ENCODE measurements at regions not wholly inside any gene's neighbourhood (a gene's known extent, or its start where the extent isn't known, plus 50 kb on each side); places are given as distances from the start of the nearest gene placed in this dataset.
"Not testable (repeated sequence)": the region's sequence is repeated elsewhere in the genome, so short reads cannot be mapped to it uniquely, and the experiment has no call there.

DNA sequence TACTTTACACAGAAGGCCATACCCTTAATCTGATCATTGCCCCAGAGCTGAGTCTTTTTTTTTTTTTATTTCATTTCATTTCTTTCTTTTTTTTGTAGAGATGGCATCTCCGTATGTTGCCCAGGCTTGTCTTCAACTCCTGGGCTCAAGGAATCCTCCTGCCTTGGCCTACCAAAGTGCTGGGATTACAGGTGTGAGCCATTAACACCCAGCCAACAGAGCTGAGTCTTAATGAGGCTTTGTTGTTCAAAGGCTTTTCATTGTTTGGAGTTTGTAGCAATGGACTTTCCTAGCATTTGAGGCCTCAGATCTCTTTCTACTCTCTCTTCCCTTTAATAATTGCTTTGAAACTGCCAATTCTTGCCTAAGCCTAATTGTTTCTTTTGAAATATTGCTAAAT lies 176.5 kb upstream of the FBN2 start (continued):
- TF ChIP-seq POLR2AphosphoS2 (conservative IDR thresholded peaks at IDR 0.05; ENCODE audit: low read length) (no peak), KDM5A (IDR thresholded peaks at IDR 0.05) (no peak), HDAC2 (IDR thresholded peaks at IDR 0.05) (no peak), SMC3 (IDR thresholded peaks at IDR 0.05) (no peak)
- TF ChIP-seq, protein P1, sequence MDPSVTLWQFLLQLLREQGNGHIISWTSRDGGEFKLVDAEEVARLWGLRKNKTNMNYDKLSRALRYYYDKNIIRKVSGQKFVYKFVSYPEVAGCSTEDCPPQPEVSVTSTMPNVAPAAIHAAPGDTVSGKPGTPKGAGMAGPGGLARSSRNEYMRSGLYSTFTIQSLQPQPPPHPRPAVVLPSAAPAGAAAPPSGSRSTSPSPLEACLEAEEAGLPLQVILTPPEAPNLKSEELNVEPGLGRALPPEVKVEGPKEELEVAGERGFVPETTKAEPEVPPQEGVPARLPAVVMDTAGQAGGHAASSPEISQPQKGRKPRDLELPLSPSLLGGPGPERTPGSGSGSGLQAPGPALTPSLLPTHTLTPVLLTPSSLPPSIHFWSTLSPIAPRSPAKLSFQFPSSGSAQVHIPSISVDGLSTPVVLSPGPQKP (IDR thresholded peaks at IDR 0.05; ENCODE audit: low read depth, low read length) = no peak

DNA sequence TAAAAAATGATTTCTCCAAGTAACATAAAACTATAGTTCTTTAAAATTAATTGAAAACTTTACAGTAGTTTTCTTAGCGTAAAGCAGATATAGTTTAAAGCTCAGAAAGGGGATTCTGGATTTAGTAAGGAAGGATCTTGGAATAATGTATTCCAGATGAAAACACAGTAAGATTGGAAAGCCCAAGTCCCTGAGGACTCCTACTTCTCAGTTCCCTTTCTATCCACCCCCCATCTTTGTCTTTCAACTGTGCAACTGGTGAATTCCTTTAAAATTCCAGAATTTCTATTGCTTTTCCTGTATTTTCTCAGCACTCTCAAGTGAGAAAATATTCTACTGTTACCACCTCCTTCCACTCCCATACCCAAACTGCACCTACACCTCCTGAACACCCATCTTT lies 184.5 kb upstream of the FBN2 start:
- FAIRE-seq (no peak), ATAC-seq (no peak), DNase-seq (ENCODE audit: low read depth in 1 of 2, low spot score in 1 of 2) (no peak)
- ChIA-PET POLR2A (no interaction called here), CTCF (no interaction called here)
- H3K9me3 ChIP-seq = no peaks in the 10 kb centered on the region
- H3K4me1 ChIP-seq = no peaks in the 10 kb centered on the region
- no peak overlapping the region for H3K4me3 ChIP-seq
- no peak overlapping the region for H3K27ac ChIP-seq
- H3K4me2 ChIP-seq = no peak overlapping the region
- WGBS (ENCODE audit: missing lambda C conversion rate) = 57% methylated on average over 1 of the region's 1 CpG
- TF ChIP-seq HOXB13 (CRISPR knock-in tag; IDR thresholded peaks at IDR 0.05; ENCODE audit: low read depth) (no peak), POLR2AphosphoS2 (conservative IDR thresholded peaks at IDR 0.05; ENCODE audit: low read length) (no peak), POLR2A (IDR thresholded peaks at IDR 0.05; ENCODE audit: low read length) (no peak), PHF8 (IDR thresholded peaks at IDR 0.05; ENCODE audit: borderline replicate concordance, low read depth) (no peak), ZNF302 (CRISPR knock-in tag; IDR thresholded peaks at IDR 0.05) (no peak), RFX5 (IDR thresholded peaks at IDR 0.05) (no peak), ZFP36 (IDR thresholded peaks at IDR 0.05; ENCODE audit: borderline replicate concordance, partially characterized antibody) (no peak), SMC3 (IDR thresholded peaks at IDR 0.05) (no peak), BHLHE40 (IDR thresholded peaks at IDR 0.05; ENCODE audit: low read depth, low read length) (no peak), HOXA7 (CRISPR knock-in tag; IDR thresholded peaks at IDR 0.05) (no peak), NFE2L2 (conservative IDR thresholded peaks at IDR 0.05; ENCODE audit: low read length) (no peak), HDAC2 (IDR thresholded peaks at IDR 0.05) (no peak), RCOR1 (IDR thresholded peaks at IDR 0.05; ENCODE audit: low read depth, low read length) (no peak), CHD2 (IDR thresholded peaks at IDR 0.05; ENCODE audit: low read length, partially characterized antibody) (no peak), CHD4 (IDR thresholded peaks at IDR 0.05; ENCODE audit: borderline replicate concordance) (no peak)
- TF ChIP-seq, protein P2, sequence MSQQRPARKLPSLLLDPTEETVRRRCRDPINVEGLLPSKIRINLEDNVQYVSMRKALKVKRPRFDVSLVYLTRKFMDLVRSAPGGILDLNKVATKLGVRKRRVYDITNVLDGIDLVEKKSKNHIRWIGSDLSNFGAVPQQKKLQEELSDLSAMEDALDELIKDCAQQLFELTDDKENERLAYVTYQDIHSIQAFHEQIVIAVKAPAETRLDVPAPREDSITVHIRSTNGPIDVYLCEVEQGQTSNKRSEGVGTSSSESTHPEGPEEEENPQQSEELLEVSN (IDR thresholded peaks at IDR 0.05; ENCODE audit: borderline replicate concordance, low read depth) = no peak
- TF ChIP-seq, protein P1 (IDR thresholded peaks at IDR 0.05; ENCODE audit: low read depth, low read length) = no peak
- TF ChIP-seq, protein P3, sequence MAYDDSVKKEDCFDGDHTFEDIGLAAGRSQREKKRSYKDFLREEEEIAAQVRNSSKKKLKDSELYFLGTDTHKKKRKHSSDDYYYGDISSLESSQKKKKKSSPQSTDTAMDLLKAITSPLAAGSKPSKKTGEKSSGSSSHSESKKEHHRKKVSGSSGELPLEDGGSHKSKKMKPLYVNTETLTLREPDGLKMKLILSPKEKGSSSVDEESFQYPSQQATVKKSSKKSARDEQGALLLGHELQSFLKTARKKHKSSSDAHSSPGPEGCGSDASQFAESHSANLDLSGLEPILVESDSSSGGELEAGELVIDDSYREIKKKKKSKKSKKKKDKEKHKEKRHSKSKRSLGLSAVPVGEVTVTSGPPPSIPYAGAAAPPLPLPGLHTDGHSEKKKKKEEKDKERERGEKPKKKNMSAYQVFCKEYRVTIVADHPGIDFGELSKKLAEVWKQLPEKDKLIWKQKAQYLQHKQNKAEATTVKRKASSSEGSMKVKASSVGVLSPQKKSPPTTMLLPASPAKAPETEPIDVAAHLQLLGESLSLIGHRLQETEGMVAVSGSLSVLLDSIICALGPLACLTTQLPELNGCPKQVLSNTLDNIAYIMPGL (CRISPR knock-in tag; IDR thresholded peaks at IDR 0.05; ENCODE audit: borderline replicate concordance) = no peak
- TF ChIP-seq, protein P4, sequence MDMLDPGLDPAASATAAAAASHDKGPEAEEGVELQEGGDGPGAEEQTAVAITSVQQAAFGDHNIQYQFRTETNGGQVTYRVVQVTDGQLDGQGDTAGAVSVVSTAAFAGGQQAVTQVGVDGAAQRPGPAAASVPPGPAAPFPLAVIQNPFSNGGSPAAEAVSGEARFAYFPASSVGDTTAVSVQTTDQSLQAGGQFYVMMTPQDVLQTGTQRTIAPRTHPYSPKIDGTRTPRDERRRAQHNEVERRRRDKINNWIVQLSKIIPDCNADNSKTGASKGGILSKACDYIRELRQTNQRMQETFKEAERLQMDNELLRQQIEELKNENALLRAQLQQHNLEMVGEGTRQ (IDR thresholded peaks at IDR 0.05) = no peak

DNA sequence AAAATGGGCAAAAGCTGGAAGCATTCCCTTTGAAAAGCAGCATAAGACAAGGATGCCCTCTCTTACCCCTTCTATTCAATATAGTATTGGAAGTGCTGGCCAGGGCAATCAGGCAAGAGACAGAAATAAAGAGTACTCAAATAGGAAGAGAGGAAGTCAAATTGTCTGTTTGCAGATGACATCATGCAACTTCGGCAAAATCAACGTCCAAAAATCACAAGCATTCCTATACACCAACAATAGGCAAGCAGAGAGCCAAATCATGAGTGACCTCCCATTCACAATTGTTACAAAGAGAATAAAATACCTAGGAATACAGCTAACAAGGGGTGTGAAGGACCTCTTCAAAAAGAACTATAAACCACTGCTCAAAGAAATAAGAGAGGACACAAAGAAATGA lies 192.0 kb upstream of the FBN2 start:
- FAIRE-seq; H3K27ac ChIP-seq; ATAC-seq; H3K4me3 ChIP-seq; H3K9me3 ChIP-seq; H3K4me2 ChIP-seq; DNase-seq (ENCODE audit: low read depth in 1 of 2, low spot score in 1 of 2); POLR2A ChIA-PET; CTCF ChIA-PET; H3K4me1 ChIP-seq: not testable (repeated sequence)
- WGBS (ENCODE audit: missing lambda C conversion rate) = 2% methylated on average over 2 of the region's 2 CpGs

DNA sequence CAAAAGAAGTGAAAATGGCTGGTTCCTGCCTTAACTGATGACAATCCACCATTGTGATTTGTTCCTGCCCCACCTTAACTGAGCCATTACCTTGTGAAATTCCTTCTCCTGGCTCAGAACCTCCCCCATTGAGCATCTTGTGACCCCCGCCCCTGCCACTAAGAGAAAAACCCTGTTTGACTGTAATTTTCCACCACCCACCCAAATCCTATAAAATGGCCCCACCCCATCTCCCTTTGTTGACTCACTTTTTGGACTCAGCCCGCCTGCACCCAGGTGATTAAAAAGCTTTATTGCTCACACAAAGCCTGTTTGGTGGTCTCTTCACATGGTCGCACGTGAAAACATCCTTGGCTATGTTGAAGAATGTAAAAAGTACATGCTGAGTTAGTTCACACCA lies 197.6 kb upstream of the FBN2 start:
- H3K4me1 ChIP-seq; CTCF ChIA-PET; ATAC-seq; H3K9me3 ChIP-seq; POLR2A ChIA-PET; H3K27ac ChIP-seq; H3K4me3 ChIP-seq; DNase-seq (ENCODE audit: low read depth in 1 of 2, low spot score in 1 of 2); FAIRE-seq; H3K4me2 ChIP-seq: not testable (repeated sequence)
- WGBS (ENCODE audit: missing lambda C conversion rate) = 61% methylated on average over 4 of the region's 4 CpGs
